ENCODE measurements at regions not wholly inside any gene's neighbourhood (a gene's known extent, or its start where the extent isn't known, plus 50 kb on each side); places are given as distances from the start of the nearest gene placed in this dataset.
"Not testable (repeated sequence)": the region's sequence is repeated elsewhere in the genome, so short reads cannot be mapped to it uniquely, and the experiment has no call there.

DNA sequence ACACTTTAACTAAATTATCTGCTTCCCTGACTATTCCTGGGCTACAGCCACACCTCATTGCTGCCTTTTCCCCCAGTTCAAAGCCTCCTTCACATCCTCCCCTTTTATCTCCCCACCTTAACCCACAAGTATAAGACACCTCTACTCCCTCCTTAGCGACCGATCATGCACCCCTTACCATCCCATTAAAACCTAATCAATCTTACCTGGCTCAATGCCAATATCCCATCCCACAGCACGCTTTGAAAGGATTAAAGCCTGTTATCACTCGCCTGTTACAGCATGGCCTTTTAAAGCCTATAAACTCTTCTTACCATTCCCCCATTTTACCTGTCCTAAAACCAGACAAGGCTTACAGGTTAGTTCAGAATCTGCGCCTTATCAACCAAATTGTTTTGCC, 246.6 kb downstream of the ZNF608 start:
- TF ChIP-seq, protein P1, sequence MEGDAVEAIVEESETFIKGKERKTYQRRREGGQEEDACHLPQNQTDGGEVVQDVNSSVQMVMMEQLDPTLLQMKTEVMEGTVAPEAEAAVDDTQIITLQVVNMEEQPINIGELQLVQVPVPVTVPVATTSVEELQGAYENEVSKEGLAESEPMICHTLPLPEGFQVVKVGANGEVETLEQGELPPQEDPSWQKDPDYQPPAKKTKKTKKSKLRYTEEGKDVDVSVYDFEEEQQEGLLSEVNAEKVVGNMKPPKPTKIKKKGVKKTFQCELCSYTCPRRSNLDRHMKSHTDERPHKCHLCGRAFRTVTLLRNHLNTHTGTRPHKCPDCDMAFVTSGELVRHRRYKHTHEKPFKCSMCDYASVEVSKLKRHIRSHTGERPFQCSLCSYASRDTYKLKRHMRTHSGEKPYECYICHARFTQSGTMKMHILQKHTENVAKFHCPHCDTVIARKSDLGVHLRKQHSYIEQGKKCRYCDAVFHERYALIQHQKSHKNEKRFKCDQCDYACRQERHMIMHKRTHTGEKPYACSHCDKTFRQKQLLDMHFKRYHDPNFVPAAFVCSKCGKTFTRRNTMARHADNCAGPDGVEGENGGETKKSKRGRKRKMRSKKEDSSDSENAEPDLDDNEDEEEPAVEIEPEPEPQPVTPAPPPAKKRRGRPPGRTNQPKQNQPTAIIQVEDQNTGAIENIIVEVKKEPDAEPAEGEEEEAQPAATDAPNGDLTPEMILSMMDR (IDR thresholded peaks at IDR 0.05), result not testable (repeated sequence)
- TF ChIP-seq POLR2A (IDR thresholded peaks at IDR 0.05), result not testable (repeated sequence)

All from thyroid gland (tissue), 4 donors.